ENCODE measurements at regions not wholly inside any gene's neighbourhood (a gene's known extent, or its start where the extent isn't known, plus 50 kb on each side); places are given as distances from the start of the nearest gene placed in this dataset.

- no peak for DNase-seq
- intact Hi-C loops (cut with DNase I) = no loop called here
- Histone ChIP-seq H3K27me3 (no peaks in the 10 kb centered on the region), H3K36me3 (no peaks in the 10 kb centered on the region), H3K4me3 (no peak overlapping the region), H3K4me1 (no peaks in the 10 kb centered on the region), H3K27ac (no peak overlapping the region), H3K9me3 (no peaks in the 10 kb centered on the region)
- no peak for FAIRE-seq
- WGBS, 2 donors = 82 to 85% methylated on average over 2 of the region's 2 CpGs
- ATAC-seq = no peak
- TF ChIP-seq CTCF (IDR thresholded peaks at IDR 0.05) = no peak
Measured at GRCh38 chr6:134778431-134778830, 171.5 kb downstream of the ALDH8A1 start.

GRCh38 chr6:134774201-134774638, 175.7 kb downstream of the ALDH8A1 start:
- Histone ChIP-seq H3K36me3 (no peaks in the 10 kb centered on the region), H3K4me3 (no peak overlapping the region), H3K9me3 (no peaks in the 10 kb centered on the region), H3K27me3 (no peaks in the 10 kb centered on the region), H3K27ac (no peak overlapping the region), H3K4me1 (no peaks in the 10 kb centered on the region)
- FAIRE-seq (no peak), DNase-seq (no peak), ATAC-seq (no peak)
- intact Hi-C loops (cut with DNase I) = no loop called here
- TF ChIP-seq CTCF (IDR thresholded peaks at IDR 0.05) = no peak
- WGBS, 2 donors = 73 to 74% methylated on average over 1 of the region's 1 CpG

- no peak for FAIRE-seq
- no peaks in the 10 kb centered on the region for H3K27me3 ChIP-seq
Measured at GRCh38 chr6:134772671-134773360, 177.1 kb downstream of the ALDH8A1 start.

GRCh38 chr6:134768931-134769330, 181.0 kb downstream of the ALDH8A1 start:
- H3K27ac ChIP-seq = no peak overlapping the region
- intact Hi-C loops (cut with DNase I) = no loop called here
- H3K4me3 ChIP-seq = no peak overlapping the region
- H3K9me3 ChIP-seq = no peaks in the 10 kb centered on the region
- FAIRE-seq (no peak), ATAC-seq (no peak), DNase-seq (no peak)
- no peaks in the 10 kb centered on the region for H3K4me1 ChIP-seq
- WGBS, 2 donors = 75 to 77% methylated on average over 2 of the region's 2 CpGs
- no peaks in the 10 kb centered on the region for H3K36me3 ChIP-seq
- no peak for TF ChIP-seq CTCF (IDR thresholded peaks at IDR 0.05)
- no peaks in the 10 kb centered on the region for H3K27me3 ChIP-seq

More at GRCh38 chr6:134772671-134773360, 177.1 kb downstream of the ALDH8A1 start:
- Histone ChIP-seq H3K9me3 (no peaks in the 10 kb centered on the region), H3K4me3 (no peak overlapping the region), H3K4me1 (no peaks in the 10 kb centered on the region), H3K36me3 (no peaks in the 10 kb centered on the region), H3K27ac (no peak overlapping the region)
- DNase-seq (no peak), ATAC-seq (no peak)
- 89 to 94% methylated on average over 6 of the region's 6 CpGs for WGBS, 2 donors
- intact Hi-C loops (cut with DNase I) = no loop called here
- TF ChIP-seq CTCF (IDR thresholded peaks at IDR 0.05) = no peak

- no peak overlapping the region for H3K4me3 ChIP-seq
- H3K4me1 ChIP-seq = no peaks in the 10 kb centered on the region
- FAIRE-seq (no peak), DNase-seq (no peak), ATAC-seq (no peak)
- H3K27me3 ChIP-seq = no peaks in the 10 kb centered on the region
- H3K36me3 ChIP-seq = no peaks in the 10 kb centered on the region
- H3K9me3 ChIP-seq = no peaks in the 10 kb centered on the region
- intact Hi-C loops (cut with DNase I) = no loop called here
- 33 to 38% methylated on average over 3 of the region's 3 CpGs for WGBS, 2 donors
- no peak overlapping the region for H3K27ac ChIP-seq
- no peak for TF ChIP-seq CTCF (IDR thresholded peaks at IDR 0.05)
Measured at GRCh38 chr6:134766497-134766896, 183.4 kb downstream of the ALDH8A1 start.
